Chondrocyte (in vitro differentiated cells): ENCODE measurements at regions not wholly inside any gene's neighbourhood (a gene's known extent, or its start where the extent isn't known, plus 50 kb on each side); places are given as distances from the start of the nearest gene placed in this dataset.

Experiments
- DNase-seq: peaks from one replicate; pipeline ENCODE4 v3.0.0; 2021; ENCODE audit warnings: mixed read lengths, low spot score
- H3K27ac Mint-ChIP-seq: one replicate; pipeline ENCODE4 v1.8.0; 2021; ENCODE audit warnings: mild to moderate bottlenecking, moderate library complexity, mixed read lengths; ENCODE audit not compliant: unreplicated experiment
- H3K27me3 Mint-ChIP-seq: 2 replicates; pipeline ENCODE4 v1.8.0; 2021; ENCODE audit warnings: low read depth, mixed read lengths
- H3K36me3 Mint-ChIP-seq: 2 replicates; pipeline ENCODE4 v1.8.0; 2021; ENCODE audit warnings: low read depth, mixed read lengths
- H3K4me1 Mint-ChIP-seq: 2 replicates; pipeline ENCODE4 v1.8.0; 2021; ENCODE audit warnings: low read depth, mild to moderate bottlenecking, mixed read lengths
- H3K4me3 Mint-ChIP-seq: one replicate; pipeline ENCODE4 v1.8.0; 2021; ENCODE audit warnings: mild to moderate bottlenecking, moderate library complexity, mixed read lengths; ENCODE audit not compliant: unreplicated experiment
- H3K9me3 Mint-ChIP-seq: 2 replicates; pipeline ENCODE4 v1.8.0; 2021; ENCODE audit warnings: low read depth, mixed read lengths
- CTCF ChIP-seq: fragments of 200-600 bp; sonication (generic); IDR thresholded peaks from 2 replicates; pipeline ENCODE4 v1.5.0; 2021; ENCODE audit warnings: antibody characterized with exemption, mild to moderate bottlenecking, moderate library complexity

GRCh38 chr18:23077493-23078256, 57.6 kb upstream of the CABLES1 start:
- no peak overlapping the region for H3K27ac Mint-ChIP-seq
- DNase-seq, result no peak
- peaks cover 14% of the 10 kb centered on the region for H3K4me1 Mint-ChIP-seq
- H3K27me3 Mint-ChIP-seq, result no peaks in the 10 kb centered on the region
- no peaks in the 10 kb centered on the region for H3K36me3 Mint-ChIP-seq
- H3K9me3 Mint-ChIP-seq, result no peaks in the 10 kb centered on the region
- TF ChIP-seq CTCF, result peak; percentile 60
- H3K4me3 Mint-ChIP-seq, result no peak overlapping the region

GRCh38 chr18:23085066-23085465, 50.2 kb upstream of the CABLES1 start:
- Mint-ChIP-seq H3K9me3 (no peaks in the 10 kb centered on the region), H3K27me3 (peaks cover 2% of the 10 kb centered on the region), H3K4me3 (no peak overlapping the region), H3K4me1 (peaks cover 2% of the 10 kb centered on the region), H3K27ac (no peak overlapping the region), H3K36me3 (no peaks in the 10 kb centered on the region)
- no peak for TF ChIP-seq CTCF
- DNase-seq, result no peak
